Omental fat pad (tissue), 3 donors: ENCODE measurements at regions not wholly inside any gene's neighbourhood (a gene's known extent, or its start where the extent isn't known, plus 50 kb on each side); places are given as distances from the start of the nearest gene placed in this dataset.
"Not testable (repeated sequence)": the region's sequence is repeated elsewhere in the genome, so short reads cannot be mapped to it uniquely, and the experiment has no call there.

ENCODE experiments used
- ATAC-seq: fragments of 150-250 bp; one replicate; pipeline ENCODE4 v1.9.1; 2016; ENCODE audit warnings: mild to moderate bottlenecking, moderate library complexity; ENCODE audit not compliant: low FRiP score
- DNase-seq: peaks from one replicate; pipeline ENCODE4 v3.0.0-alpha.2; 2019; ENCODE audit warnings: low spot score
- TF ChIP-seq, protein P1 (sequence below), 3 donors: fragments of 450-650 bp; IDR thresholded peaks; one replicate each; pipeline ENCODE4 v1.5.1; 2016 to 2017; ENCODE audit warnings: antibody characterized with exemption in 3 of 3, mild to moderate bottlenecking in 3 of 3, moderate library complexity in 2 of 3

DNA sequence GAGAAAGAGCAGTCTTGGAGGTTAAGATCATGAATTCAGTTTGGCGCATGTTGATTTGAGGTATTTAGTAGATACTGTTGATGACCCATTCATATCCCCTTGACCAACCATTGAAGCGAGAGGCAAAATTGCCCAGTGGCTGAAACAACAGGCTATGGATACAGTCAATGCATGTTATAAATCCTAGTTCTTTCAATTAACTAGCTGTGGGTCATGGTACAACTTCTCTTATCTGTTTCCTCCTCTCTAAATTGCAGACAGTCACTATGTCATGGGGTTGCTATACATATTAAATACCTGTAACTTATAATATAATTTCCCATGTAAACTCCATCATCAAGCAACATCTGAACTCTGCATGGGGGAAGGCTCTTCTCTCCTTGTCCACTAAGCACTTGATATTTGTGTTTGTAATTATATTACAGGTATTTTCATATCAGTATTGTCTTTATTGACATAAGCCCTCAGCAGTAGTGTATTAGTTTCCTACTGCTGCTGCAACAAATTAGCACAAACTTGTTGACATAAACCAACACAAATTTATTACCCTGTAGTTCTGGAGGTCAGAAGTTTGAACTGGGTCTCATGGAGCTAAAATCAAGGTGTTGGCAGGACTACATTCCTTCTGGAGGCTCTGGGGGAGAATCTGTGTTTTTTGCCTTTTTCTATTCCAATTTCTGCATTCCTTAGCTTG, 61.7 kb upstream of the ACTR3 start:
- DNase-seq (no peak), ATAC-seq (no peak)
- TF ChIP-seq, protein P1, sequence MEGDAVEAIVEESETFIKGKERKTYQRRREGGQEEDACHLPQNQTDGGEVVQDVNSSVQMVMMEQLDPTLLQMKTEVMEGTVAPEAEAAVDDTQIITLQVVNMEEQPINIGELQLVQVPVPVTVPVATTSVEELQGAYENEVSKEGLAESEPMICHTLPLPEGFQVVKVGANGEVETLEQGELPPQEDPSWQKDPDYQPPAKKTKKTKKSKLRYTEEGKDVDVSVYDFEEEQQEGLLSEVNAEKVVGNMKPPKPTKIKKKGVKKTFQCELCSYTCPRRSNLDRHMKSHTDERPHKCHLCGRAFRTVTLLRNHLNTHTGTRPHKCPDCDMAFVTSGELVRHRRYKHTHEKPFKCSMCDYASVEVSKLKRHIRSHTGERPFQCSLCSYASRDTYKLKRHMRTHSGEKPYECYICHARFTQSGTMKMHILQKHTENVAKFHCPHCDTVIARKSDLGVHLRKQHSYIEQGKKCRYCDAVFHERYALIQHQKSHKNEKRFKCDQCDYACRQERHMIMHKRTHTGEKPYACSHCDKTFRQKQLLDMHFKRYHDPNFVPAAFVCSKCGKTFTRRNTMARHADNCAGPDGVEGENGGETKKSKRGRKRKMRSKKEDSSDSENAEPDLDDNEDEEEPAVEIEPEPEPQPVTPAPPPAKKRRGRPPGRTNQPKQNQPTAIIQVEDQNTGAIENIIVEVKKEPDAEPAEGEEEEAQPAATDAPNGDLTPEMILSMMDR (IDR thresholded peaks at IDR 0.05), result no peak

DNA sequence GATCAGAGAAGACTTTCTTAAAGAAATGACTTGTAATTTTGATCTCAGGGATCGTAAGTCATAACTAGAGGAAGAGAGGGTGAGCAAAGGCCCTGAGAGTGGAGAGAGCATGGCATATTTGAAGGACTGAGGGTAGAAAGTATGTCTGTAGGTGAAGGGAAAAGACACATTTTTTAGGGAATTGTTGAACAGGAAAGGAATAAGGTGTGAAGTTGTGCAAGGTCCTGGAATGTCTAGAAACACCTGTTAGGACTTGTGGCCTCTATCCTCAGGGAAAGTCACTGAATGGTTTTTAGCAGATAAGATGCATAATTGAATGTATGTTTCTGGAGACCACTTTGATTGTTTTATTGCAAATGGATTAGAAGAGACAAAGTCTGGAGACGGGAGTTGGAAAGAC, 62.5 kb upstream of the ACTR3 start:
- TF ChIP-seq, protein P1 (IDR thresholded peaks at IDR 0.05), result no peak
- ATAC-seq (no peak), DNase-seq (no peak)

DNA sequence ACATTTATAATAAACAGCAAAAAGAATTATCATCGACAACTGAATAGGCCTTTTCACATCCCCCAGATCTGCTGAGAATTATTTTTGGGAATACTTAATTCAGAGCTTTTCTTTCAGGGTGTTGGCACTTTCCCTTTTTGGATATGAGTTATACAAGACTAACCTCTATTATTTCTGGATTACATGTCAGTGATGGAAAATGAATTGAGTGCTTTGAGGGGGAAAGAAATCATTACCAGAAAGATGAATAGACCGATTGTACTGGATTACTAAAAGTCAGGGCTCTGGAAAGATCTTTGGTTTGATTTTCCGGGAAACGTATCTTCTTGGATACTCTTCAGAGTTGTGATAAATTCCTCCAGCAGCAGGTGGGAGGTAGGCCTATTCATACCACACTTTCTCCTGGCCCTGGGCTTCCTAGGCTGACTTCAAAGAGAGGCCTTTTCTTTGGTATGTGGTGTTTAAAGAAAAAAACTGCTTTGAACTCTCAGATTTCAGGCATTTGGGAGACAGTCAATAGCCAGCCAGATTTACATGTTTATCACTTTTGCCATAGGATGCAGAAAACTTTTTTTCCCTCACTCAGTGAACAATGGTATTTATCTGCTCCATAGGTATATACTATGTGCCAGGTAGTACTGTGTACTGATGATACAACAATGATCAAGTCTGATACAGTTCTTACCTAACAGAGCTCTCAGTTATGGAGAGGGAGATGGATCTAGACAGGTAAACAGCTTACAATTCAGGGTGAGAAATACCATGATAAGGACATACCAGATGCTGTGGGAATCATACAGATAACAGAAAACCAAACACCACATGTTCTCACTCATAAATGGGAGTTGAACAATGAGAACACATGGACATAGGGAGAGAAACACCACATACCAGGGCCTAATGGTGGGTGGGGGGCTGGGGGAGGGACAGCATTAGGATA, 63.3 kb upstream of the ACTR3 start:
- TF ChIP-seq, protein P1 (IDR thresholded peaks at IDR 0.05), result no peak
- no peak for DNase-seq
- ATAC-seq, result peak; percentile 75

DNA sequence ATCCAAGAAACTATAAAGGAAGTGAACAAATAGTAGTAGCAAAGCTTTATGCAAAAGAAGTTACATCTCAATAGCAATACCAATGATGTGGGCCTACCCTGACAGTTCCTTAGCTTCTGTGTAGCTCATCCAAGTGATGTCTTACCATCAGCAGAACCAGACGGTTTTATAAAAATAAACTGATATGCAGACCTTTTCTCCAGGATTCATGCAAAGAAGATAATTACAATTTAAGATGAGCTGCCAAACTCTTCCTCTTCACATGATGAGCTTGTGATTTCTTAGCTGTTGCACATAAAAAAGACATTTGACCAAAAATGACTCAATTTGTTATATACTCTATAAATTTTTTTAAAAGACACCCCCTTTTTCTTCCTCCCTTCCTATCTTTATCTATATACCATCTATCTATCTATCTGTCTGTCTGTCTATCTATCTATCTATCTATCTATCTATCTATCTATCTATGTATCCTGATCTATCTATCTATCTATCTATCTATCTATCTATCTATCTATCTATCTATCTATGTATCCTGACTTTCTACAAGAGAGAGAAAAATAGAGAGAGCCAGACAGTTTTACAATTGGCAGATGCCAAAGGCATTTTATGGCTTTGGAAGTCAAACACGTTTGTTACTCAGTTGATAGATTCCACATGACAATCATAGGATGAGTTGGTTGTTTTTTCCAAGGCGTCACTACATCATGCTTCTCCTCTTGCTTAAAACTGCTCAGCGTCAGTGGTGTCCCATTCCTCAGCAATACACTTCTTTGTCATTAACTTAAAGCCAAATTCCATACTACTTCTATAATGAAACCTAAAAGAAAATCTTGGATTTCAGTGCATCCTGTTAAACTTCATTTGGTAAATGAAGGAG, 65.9 kb upstream of the ACTR3 start:
- DNase-seq (no peak), ATAC-seq (no peak)
- TF ChIP-seq, protein P1 (IDR thresholded peaks at IDR 0.05), result no peak

DNA sequence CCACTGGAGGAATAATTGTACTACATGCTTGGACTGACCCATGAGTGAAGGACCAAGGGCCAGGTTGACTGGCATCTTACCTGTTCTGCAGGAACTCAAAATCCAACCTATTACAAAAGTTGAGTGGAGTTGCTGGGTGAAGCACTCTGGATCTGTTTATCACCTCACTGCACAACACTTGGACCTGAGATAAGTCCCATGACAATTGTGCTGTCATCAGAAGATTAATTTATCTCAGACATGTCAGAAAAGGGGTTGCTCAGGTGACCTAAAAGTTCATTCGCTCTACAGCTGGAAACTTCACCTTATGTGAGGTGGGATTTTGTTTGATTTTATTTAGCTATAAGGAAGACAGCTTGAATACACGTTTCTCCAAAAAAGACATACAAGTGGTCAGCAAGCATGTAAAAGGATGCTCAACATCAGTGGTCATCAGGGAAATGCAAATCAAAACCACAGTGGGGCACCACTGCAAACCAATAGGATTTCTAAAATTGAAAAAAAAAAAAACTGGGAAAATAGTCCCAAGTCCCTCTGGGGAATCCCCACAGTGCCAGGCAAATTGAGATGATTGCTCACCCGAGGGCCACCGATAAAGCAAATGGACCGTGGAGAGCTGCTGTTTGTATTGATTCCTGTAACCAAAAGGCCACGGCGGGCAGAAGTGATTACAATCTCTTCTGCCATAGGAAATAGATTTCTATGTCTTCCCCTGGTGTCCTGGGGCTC, 65.8 kb upstream of the SLC35F5 start:
- DNase-seq (no peak), ATAC-seq (no peak)
- TF ChIP-seq, protein P1 (IDR thresholded peaks at IDR 0.05), result no peak

DNA sequence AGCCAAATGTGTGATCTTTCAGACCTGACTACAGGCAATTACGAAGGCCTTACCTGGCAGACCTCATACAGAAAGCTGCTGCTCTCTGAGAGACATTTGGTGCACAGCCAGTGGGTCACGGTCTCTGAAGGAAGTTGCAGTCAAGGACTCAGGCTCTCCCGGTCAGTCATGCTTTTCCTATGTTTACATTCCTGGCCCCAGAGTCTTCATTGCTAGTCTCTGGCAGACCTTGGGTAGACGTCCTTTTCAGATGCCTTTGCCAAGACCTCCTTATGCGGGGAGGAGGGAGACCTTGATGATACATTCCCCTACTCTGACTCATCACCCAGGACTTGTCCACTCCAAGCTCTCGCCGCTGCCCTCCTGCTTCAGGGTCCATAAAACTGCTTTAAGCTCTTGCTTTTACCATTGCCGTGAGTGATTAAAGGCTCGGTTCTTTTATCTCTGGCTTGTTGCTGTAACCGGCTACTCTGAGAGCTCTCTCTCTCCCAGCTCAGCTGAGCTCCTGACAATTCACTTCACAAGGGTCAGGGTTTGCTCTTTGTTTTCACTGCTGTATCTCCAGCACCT, 62.0 kb upstream of the SLC35F5 start:
- TF ChIP-seq, protein P1 (IDR thresholded peaks at IDR 0.05), result no peak
- DNase-seq (peak; percentile 32), ATAC-seq (peak; percentile 97)

DNA sequence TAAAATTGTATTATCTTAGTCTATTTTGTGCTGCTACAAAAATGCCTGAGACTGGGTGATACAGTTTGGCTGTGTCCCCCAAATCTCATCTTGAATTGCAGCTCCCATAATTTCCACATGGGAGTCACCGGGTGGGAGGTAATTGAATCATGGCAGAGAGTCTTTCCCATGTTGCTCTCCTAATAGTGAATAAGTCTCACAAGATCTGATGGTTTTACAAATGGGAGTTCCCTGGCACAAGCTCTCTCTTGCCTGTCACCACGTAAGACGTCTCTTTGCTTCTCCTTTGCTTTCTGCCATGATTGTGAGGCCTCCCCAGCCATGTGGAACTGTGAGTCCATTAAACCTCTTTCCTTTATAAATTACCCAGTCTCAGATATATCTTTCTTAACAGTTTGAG, 57.0 kb upstream of the SLC35F5 start:
- ATAC-seq, DNase-seq: not testable (repeated sequence)
